SK-N-SH (cell line): ENCODE measurements at regions not wholly inside any gene's neighbourhood (a gene's known extent, or its start where the extent isn't known, plus 50 kb on each side); places are given as distances from the start of the nearest gene placed in this dataset.

ENCODE experiments used
- CTCF ChIA-PET: fragments of 300-600, 350-600 bp; formaldehyde crosslinking; extraction: SDS; loops from one replicate; lab custom pipeline; 2021; lab: Yijun Ruan, JAX
- POLR2A ChIA-PET: fragments of 350-600 bp; sonication (Branson Sonifier 250); formaldehyde crosslinking; extraction: SDS; loops from one replicate; lab custom pipeline; 2020; ENCODE audit warnings: antibody characterized with exemption, inconsistent platforms; lab: Yijun Ruan, JAX
- DNase-seq: peaks from one replicate; pipeline ENCODE4 v3.0.0; 2012
- H2AFZ ChIP-seq: fragments of 200-600 bp; sonication (generic); 2 replicates; pipeline ENCODE4 v1.8.1; 2016; ENCODE audit warnings: antibody characterized with exemption, mild to moderate bottlenecking, low read depth
- H3F3A ChIP-seq: fragments of 200-600 bp; sonication (generic); replicated peaks from 2 replicates; pipeline ENCODE3; 2016; ENCODE audit warnings: antibody characterized with exemption, mild to moderate bottlenecking; ENCODE audit not compliant: insufficient read depth
- H3K27ac ChIP-seq, 2 experiments: fragments of 200-500 bp in 1 of 2; fragments of 200-600 bp in 1 of 2; sonication (Bioruptor generic) in 1 of 2; sonication (generic), shearing (Covaris generic) in 1 of 2; 2 replicates each; pipeline versions ENCODE4 v1.5.1 to v1.6.1; 2014 to 2016; ENCODE audit warnings: low read depth in 2 of 2, inconsistent platforms in 1 of 2, low read length in 1 of 2, mild to moderate bottlenecking in 1 of 2, mixed read lengths in 1 of 2
- H3K27me3 ChIP-seq: fragments of 200-600 bp; sonication (generic), shearing (Covaris generic); 2 replicates; pipeline ENCODE4 v1.6.1; 2016; ENCODE audit warnings: mixed run types; ENCODE audit not compliant: insufficient read depth
- H3K36me3 ChIP-seq, 2 experiments: fragments of 200-500 bp in 1 of 2; fragments of 200-600 bp in 1 of 2; sonication (Bioruptor generic) in 1 of 2; sonication (generic) in 1 of 2; replicated peaks in 1 of 2; 2 replicates each; pipeline versions ENCODE3 to v1.5.1; 2014 to 2016; ENCODE audit warnings: low read length in 1 of 2, mild to moderate bottlenecking in 1 of 2; ENCODE audit not compliant: insufficient read depth in 2 of 2, control insufficient read depth in 1 of 2
- H3K4me1 ChIP-seq, 2 experiments: fragments of 200-500 bp in 1 of 2; fragments of 200-600 bp in 1 of 2; sonication (Bioruptor generic) in 1 of 2; sonication (generic), shearing (Covaris generic) in 1 of 2; 2 replicates each; pipeline versions ENCODE4 v1.5.1 to v1.6.1; 2014 to 2016; ENCODE audit warnings: low read depth in 1 of 2, low read length in 1 of 2, mixed run types in 1 of 2; ENCODE audit not compliant: insufficient read depth in 2 of 2, control insufficient read depth in 1 of 2
- H3K4me2 ChIP-seq: fragments of 200-600 bp; sonication (generic), shearing (Covaris generic); 2 replicates; pipeline ENCODE4 v1.6.1; 2017; ENCODE audit warnings: mixed run types
- H3K4me3 ChIP-seq, 2 experiments: fragments of 200-500 bp in 1 of 2; fragments of 200-600 bp in 1 of 2; sonication (Bioruptor generic) in 1 of 2; sonication (generic), shearing (Covaris generic) in 1 of 2; 2 replicates each; pipeline versions ENCODE4 v1.5.1 to v1.8.1; 2014 to 2016; ENCODE audit warnings: low read depth in 2 of 2, inconsistent platforms in 1 of 2, low read length in 1 of 2, mild to moderate bottlenecking in 1 of 2, mixed read lengths in 1 of 2, moderate library complexity in 1 of 2
- H3K79me2 ChIP-seq: fragments of 200-600 bp; sonication (generic); 2 replicates; pipeline ENCODE4 v1.8.1; 2017; ENCODE audit warnings: mild to moderate bottlenecking; ENCODE audit not compliant: insufficient read depth
- H3K9ac ChIP-seq: fragments of 200-600 bp; sonication (generic); 2 replicates; pipeline ENCODE4 v1.6.1; 2017; ENCODE audit warnings: mixed run types
- H3K9me2 ChIP-seq: fragments of 200-600 bp; sonication (generic); 2 replicates; pipeline ENCODE4 v1.6.1; 2017; ENCODE audit warnings: mixed run types
- H3K9me3 ChIP-seq: fragments of 200-600 bp; sonication (generic); 2 replicates; pipeline ENCODE4 v1.6.1; 2017; ENCODE audit warnings: mixed run types, mild to moderate bottlenecking, moderate library complexity
- H4K20me1 ChIP-seq: fragments of 200-600 bp; sonication (generic); 2 replicates; pipeline ENCODE4 v1.6.1; 2017; ENCODE audit warnings: mild to moderate bottlenecking, mixed run types; ENCODE audit not compliant: insufficient read depth
- CHD2 ChIP-seq: fragments of 150-350 bp; IDR thresholded peaks from 2 replicates; pipeline ENCODE4 v1.6.1; 2018; ENCODE audit warnings: low read length; ENCODE audit not compliant: partially characterized antibody
- ELF1 ChIP-seq: IDR thresholded peaks from 2 replicates; pipeline ENCODE4 v1.4.0; 2012
- EP300 ChIP-seq, 2 experiments: IDR thresholded peaks; 2 replicates each; pipeline versions ENCODE4 v1.4.0 to v1.6.1; 2012; ENCODE audit warnings: borderline replicate concordance in 1 of 2, low read depth in 1 of 2, low read length in 1 of 2
- EZH2phosphoT487 ChIP-seq: fragments of 200-600 bp; sonication (generic); IDR thresholded peaks from 2 replicates; pipeline ENCODE4 v1.6.1; 2017; ENCODE audit warnings: low read depth, mixed run types, mild to moderate bottlenecking, antibody characterized with exemption, moderate library complexity, borderline replicate concordance
- FOSL2 ChIP-seq: IDR thresholded peaks from 2 replicates; pipeline ENCODE4 v1.4.0; 2012; ENCODE audit warnings: low read depth, mild to moderate bottlenecking, moderate library complexity, borderline replicate concordance
- FOXJ3 ChIP-seq: sonication (generic); formaldehyde crosslinking; IDR thresholded peaks from 2 replicates; pipeline ENCODE4 v1.5.1; 2020; ENCODE audit warnings: mild to moderate bottlenecking, missing genetic modification reagents
- FOXM1 ChIP-seq: IDR thresholded peaks from 2 replicates; pipeline ENCODE4 v1.4.0; 2012; ENCODE audit warnings: low read depth, mild to moderate bottlenecking
- GATA2 ChIP-seq: sonication (generic); formaldehyde crosslinking; IDR thresholded peaks from 2 replicates; pipeline ENCODE4 v1.5.0; 2020; ENCODE audit warnings: mild to moderate bottlenecking, missing genetic modification reagents
- JUND ChIP-seq: IDR thresholded peaks from 2 replicates; pipeline ENCODE4 v1.4.0; 2012
- MXI1 ChIP-seq: IDR thresholded peaks from 2 replicates; pipeline ENCODE4 v1.6.1; 2012; ENCODE audit warnings: mild to moderate bottlenecking, low read depth, low read length, improper control_type of control experiment
- NFIC ChIP-seq: IDR thresholded peaks from 2 replicates; pipeline ENCODE4 v1.4.0; 2012; ENCODE audit warnings: borderline replicate concordance
- NRF1 ChIP-seq: IDR thresholded peaks from 2 replicates; pipeline ENCODE4 v1.6.1; 2012; ENCODE audit warnings: low read depth, mild to moderate bottlenecking, low read length
- POLR2AphosphoS5 ChIP-seq: IDR thresholded peaks from 2 replicates; pipeline ENCODE4 v1.6.1; 2012; ENCODE audit warnings: low read depth, low read length
- RAD21 ChIP-seq: IDR thresholded peaks from 2 replicates; pipeline ENCODE4 v1.6.1; 2012; ENCODE audit warnings: mild to moderate bottlenecking, low read length
- RXRA ChIP-seq: IDR thresholded peaks from 2 replicates; pipeline ENCODE4 v1.4.0; 2012; ENCODE audit warnings: low read depth, mild to moderate bottlenecking, borderline replicate concordance
- SMC3 ChIP-seq: IDR thresholded peaks from 2 replicates; pipeline ENCODE4 v1.6.1; 2012; ENCODE audit warnings: low read depth, low read length, improper control_type of control experiment
- TAF1 ChIP-seq: IDR thresholded peaks from 2 replicates; pipeline ENCODE4 v1.6.1; 2012; ENCODE audit warnings: low read depth, mild to moderate bottlenecking, low read length, moderate library complexity, borderline replicate concordance
- TCF12 ChIP-seq: IDR thresholded peaks from 2 replicates; pipeline ENCODE4 v1.4.0; 2012
- TEAD4 ChIP-seq: IDR thresholded peaks from 2 replicates; pipeline ENCODE4 v1.4.0; 2012; ENCODE audit warnings: mild to moderate bottlenecking, borderline replicate concordance; ENCODE audit not compliant: insufficient read depth
- YY1 ChIP-seq: IDR thresholded peaks from 2 replicates; pipeline ENCODE4 v1.4.0; 2012; ENCODE audit warnings: low read depth, mild to moderate bottlenecking
- WGBS: methylation state at CpG from one replicate; pipeline ENCODE4 v1.1.6; 2017; ENCODE audit warnings: low lambda C conversion rate; 5-methylcytosine and 5-hydroxymethylcytosine counted together
- TF ChIP-seq, protein P1 (sequence below): IDR thresholded peaks from 2 replicates; pipeline ENCODE4 v1.4.0; 2012; ENCODE audit warnings: low read depth
- TF ChIP-seq, protein P2 (sequence below): fragments of 150-350 bp; IDR thresholded peaks from 2 replicates; pipeline ENCODE4 v1.6.1; 2017; ENCODE audit warnings: antibody characterized with exemption, low read length, low read depth, borderline replicate concordance
- TF ChIP-seq, protein P3 (sequence below): IDR thresholded peaks from 2 replicates; pipeline ENCODE4 v1.4.0; 2012; ENCODE audit warnings: low read depth, borderline replicate concordance

DNA sequence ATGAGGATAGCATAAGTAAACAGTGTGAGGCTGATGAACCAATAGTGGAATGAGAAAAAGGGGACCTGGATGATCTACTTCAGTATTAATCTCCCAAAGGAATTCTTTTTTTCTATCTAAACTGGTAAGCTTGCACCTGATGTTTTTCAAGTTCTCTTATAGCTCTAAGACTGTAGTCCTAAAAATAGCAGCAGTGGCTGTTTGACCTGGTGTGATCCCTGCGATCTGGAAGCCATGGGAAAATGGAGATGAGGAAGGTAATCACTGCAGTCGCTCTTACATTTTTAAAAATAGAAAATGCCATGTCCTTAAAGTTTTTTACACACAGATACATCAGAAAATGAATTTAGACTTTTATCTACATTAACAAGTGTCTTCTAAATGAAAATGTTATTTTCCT, 926.4 kb upstream of the SLC35B3 start (continued):
- TF ChIP-seq, protein P1, sequence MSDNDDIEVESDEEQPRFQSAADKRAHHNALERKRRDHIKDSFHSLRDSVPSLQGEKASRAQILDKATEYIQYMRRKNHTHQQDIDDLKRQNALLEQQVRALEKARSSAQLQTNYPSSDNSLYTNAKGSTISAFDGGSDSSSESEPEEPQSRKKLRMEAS, result no peak
- TF ChIP-seq EZH2phosphoT487, result no peak

DNA sequence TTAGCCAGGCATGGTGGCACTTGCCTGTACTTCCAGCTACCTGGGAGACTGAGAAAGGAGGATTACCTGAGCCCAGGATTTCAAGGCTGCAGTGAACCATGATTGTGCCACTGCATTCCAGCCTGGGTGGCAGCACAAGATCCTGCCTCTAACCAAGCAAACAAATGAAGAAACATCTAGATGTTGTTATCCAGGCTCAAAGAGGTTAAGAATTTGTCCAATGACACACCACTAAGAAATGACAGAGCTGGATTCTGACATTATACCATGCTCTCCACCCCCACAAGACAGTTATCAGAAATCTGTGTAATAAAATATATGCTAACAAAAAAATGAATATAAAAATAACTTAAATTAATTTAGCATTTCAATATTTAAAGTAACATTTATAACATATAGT, 925.5 kb upstream of the SLC35B3 start:
- CTCF ChIA-PET, result no interaction called here
- H3K4me2 ChIP-seq, result no peak overlapping the region
- no peaks in the 10 kb centered on the region for H3K9me3 ChIP-seq
- no peak overlapping the region for H3K4me3 ChIP-seq
- no peaks in the 10 kb centered on the region; the same call in 1 of the 2 replicates for H3K9me2 ChIP-seq
- DNase-seq, result no peak
- POLR2A ChIA-PET, result no interaction called here
- H3K4me1 ChIP-seq, result no peaks in the 10 kb centered on the region
- no peaks in the 10 kb centered on the region for H3K36me3 ChIP-seq
- H3F3A ChIP-seq, result no peaks in the 10 kb centered on the region
- TF ChIP-seq SMC3 (no peak), TCF12 (no peak), EP300 (IDR thresholded peaks at IDR 0.05; ENCODE audit: borderline replicate concordance in 1 of 2, low read depth in 1 of 2, low read length in 1 of 2) (no peak), FOXJ3 (CRISPR knock-in tag) (no peak), TAF1 (no peak), TEAD4 (no peak)
- TF ChIP-seq, protein P2, sequence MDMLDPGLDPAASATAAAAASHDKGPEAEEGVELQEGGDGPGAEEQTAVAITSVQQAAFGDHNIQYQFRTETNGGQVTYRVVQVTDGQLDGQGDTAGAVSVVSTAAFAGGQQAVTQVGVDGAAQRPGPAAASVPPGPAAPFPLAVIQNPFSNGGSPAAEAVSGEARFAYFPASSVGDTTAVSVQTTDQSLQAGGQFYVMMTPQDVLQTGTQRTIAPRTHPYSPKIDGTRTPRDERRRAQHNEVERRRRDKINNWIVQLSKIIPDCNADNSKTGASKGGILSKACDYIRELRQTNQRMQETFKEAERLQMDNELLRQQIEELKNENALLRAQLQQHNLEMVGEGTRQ, result no peak
- TF ChIP-seq, protein P1, result no peak
- H3K27ac ChIP-seq, result no peak overlapping the region
- no peak overlapping the region for H2AFZ ChIP-seq
- no peak overlapping the region for H3K9ac ChIP-seq
- H3K79me2 ChIP-seq, result no peaks in the 10 kb centered on the region
- H3K27me3 ChIP-seq, result no peaks in the 10 kb centered on the region
- no peaks in the 10 kb centered on the region for H4K20me1 ChIP-seq

DNA sequence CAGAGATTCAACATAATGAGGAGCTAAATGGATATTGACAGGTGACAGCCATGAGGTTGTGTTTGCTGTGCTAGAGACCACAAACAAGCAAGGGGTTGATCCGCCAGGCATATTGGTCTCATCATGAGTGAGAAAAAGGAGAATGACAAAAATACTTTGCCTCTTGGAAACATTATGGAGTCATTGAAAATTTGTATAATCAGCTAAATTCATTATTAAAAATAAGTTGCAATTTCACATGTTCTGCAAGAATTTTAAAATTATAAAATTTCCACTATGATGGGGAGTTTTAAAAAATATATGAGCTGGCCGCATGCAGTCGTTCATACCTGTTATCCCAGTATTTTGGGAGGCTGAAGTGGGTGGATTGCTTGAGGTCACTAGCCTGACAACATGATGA, 912.3 kb upstream of the SLC35B3 start:
- Histone ChIP-seq H3K4me3 (no peak overlapping the region), H3K9me3 (no peaks in the 10 kb centered on the region), H3K79me2 (no peaks in the 10 kb centered on the region), H3K9ac (no peak overlapping the region), H3K36me3 (no peaks in the 10 kb centered on the region), H3K4me2 (no peak overlapping the region), H3K27ac (no peak overlapping the region), H3F3A (no peaks in the 10 kb centered on the region), H3K4me1 (no peaks in the 10 kb centered on the region), H4K20me1 (no peaks in the 10 kb centered on the region), H2AFZ (no peak overlapping the region), H3K27me3 (no peaks in the 10 kb centered on the region; the same call in 1 of the 2 replicates), H3K9me2 (no peaks in the 10 kb centered on the region)
- DNase-seq, result no peak
- TF ChIP-seq NRF1, result no peak
- no peak for TF ChIP-seq FOSL2
- no peak for TF ChIP-seq FOXM1
- TF ChIP-seq, protein P2, result no peak
- TF ChIP-seq YY1, result no peak
- TF ChIP-seq GATA2, result no peak
- TF ChIP-seq NFIC, result no peak
- no peak for TF ChIP-seq POLR2AphosphoS5
- no peak for TF ChIP-seq MXI1
- TF ChIP-seq ELF1, result no peak
- no peak for TF ChIP-seq JUND
- TF ChIP-seq TAF1, result no peak
- TF ChIP-seq, protein P3, sequence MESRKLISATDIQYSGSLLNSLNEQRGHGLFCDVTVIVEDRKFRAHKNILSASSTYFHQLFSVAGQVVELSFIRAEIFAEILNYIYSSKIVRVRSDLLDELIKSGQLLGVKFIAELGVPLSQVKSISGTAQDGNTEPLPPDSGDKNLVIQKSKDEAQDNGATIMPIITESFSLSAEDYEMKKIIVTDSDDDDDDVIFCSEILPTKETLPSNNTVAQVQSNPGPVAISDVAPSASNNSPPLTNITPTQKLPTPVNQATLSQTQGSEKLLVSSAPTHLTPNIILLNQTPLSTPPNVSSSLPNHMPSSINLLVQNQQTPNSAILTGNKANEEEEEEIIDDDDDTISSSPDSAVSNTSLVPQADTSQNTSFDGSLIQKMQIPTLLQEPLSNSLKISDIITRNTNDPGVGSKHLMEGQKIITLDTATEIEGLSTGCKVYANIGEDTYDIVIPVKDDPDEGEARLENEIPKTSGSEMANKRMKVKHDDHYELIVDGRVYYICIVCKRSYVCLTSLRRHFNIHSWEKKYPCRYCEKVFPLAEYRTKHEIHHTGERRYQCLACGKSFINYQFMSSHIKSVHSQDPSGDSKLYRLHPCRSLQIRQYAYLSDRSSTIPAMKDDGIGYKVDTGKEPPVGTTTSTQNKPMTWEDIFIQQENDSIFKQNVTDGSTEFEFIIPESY, result no peak
- TF ChIP-seq EZH2phosphoT487, result no peak
- no peak for TF ChIP-seq CHD2
- TF ChIP-seq RXRA, result no peak
- no peak for TF ChIP-seq RAD21
- 6% methylated on average over 3 of the region's 3 CpGs for WGBS
- POLR2A ChIA-PET, result no interaction called here
- CTCF ChIA-PET, result no interaction called here
